Right atrium auricular region (tissue), 2 donors: ENCODE measurements at regions not wholly inside any gene's neighbourhood (a gene's known extent, or its start where the extent isn't known, plus 50 kb on each side); places are given as distances from the start of the nearest gene placed in this dataset.
"Not testable (repeated sequence)": the region's sequence is repeated elsewhere in the genome, so short reads cannot be mapped to it uniquely, and the experiment has no call there.

Source experiments
- DNase-seq: peaks from one replicate; pipeline ENCODE4 v3.0.0-alpha.2; 2019; ENCODE audit warnings: low spot score
- H3K27ac ChIP-seq, 2 donors: fragments of 200-600 bp; sonication (generic); 1 replicate in 1 of 2; 2 replicates in 1 of 2; pipeline ENCODE4 v1.5.1; 2016 to 2019
- H3K27me3 ChIP-seq, 2 donors: fragments of 200-600 bp; sonication (generic); one replicate each; pipeline versions ENCODE4 v1.5.1 to v1.6.0; 2017 to 2019
- H3K36me3 ChIP-seq: fragments of 200-600 bp; sonication (generic); one replicate; pipeline ENCODE4 v1.5.1; 2016
- H3K4me1 ChIP-seq, 2 donors: fragments of 200-600 bp; sonication (generic); one replicate each; pipeline versions ENCODE4 v1.5.1 to v1.6.0; 2017 to 2019
- H3K4me3 ChIP-seq, 2 donors: fragments of 200-600 bp; sonication (generic); 1 replicate in 1 of 2; 2 replicates in 1 of 2; pipeline ENCODE4 v1.5.1; 2017 to 2019; ENCODE audit warnings: mild to moderate bottlenecking in 1 of 2, moderate library complexity in 1 of 2
- H3K9me3 ChIP-seq, 2 donors: fragments of 200-600 bp; sonication (generic); one replicate each; pipeline ENCODE4 v1.5.1; 2019
- TF ChIP-seq, protein P1 (sequence below), 2 donors: fragments of 200-600 bp; sonication (generic); IDR thresholded peaks; one replicate each; pipeline ENCODE4 v1.5.1; 2019; ENCODE audit warnings: antibody characterized with exemption in 2 of 2

DNA sequence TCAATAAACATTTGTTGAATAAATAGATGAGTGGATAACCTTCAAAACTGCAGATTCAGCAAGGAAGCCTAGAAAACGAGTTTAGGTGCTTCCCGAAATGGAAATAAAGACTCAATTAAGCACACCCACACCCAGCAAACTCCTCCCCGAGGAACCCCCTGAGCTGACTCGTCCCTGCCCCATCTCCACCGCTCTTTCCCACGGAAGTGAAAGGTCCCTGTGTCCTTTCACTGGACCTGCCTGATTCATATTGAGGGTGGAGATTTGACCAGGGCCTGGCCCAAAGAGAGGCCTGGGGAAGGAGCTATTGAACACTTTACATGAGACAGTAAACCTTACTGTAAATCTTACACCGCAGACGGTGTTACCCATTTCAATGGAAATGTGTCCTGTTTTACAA, 129.1 kb downstream of the CPZ start:
- H3K36me3 ChIP-seq: no peaks in the 10 kb centered on the region
- DNase-seq: no peak
- H3K27me3 ChIP-seq: no peaks in the 10 kb centered on the region
- H3K27ac ChIP-seq: no peak overlapping the region
- no peaks in the 10 kb centered on the region for H3K4me1 ChIP-seq
- H3K4me3 ChIP-seq: no peak overlapping the region
- TF ChIP-seq, protein P1, sequence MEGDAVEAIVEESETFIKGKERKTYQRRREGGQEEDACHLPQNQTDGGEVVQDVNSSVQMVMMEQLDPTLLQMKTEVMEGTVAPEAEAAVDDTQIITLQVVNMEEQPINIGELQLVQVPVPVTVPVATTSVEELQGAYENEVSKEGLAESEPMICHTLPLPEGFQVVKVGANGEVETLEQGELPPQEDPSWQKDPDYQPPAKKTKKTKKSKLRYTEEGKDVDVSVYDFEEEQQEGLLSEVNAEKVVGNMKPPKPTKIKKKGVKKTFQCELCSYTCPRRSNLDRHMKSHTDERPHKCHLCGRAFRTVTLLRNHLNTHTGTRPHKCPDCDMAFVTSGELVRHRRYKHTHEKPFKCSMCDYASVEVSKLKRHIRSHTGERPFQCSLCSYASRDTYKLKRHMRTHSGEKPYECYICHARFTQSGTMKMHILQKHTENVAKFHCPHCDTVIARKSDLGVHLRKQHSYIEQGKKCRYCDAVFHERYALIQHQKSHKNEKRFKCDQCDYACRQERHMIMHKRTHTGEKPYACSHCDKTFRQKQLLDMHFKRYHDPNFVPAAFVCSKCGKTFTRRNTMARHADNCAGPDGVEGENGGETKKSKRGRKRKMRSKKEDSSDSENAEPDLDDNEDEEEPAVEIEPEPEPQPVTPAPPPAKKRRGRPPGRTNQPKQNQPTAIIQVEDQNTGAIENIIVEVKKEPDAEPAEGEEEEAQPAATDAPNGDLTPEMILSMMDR (IDR thresholded peaks at IDR 0.05): no peak
- H3K9me3 ChIP-seq: peaks cover 0 to 8% of the 10 kb centered on the region in 2 donors

DNA sequence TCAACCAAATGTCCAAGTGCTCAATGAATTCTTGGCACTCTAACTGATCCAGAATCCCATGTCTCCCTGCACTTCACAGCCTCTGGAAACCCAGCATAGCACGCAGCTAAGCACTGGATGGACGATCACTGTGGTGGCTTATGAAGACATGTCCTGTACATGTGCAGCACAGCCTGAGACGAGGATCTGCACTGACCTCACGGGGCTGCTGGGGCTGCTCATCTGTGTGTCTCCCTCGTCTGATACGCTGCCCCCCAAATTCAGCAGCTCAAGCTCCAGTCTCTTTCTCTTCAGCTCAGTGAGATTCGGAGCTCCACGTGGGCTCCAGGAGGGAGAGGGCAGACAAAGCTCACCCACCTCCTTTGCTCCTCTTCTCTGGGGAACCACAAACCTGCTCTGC, 126.9 kb downstream of the CPZ start:
- Histone ChIP-seq H3K36me3 (no peaks in the 10 kb centered on the region), H3K4me1 (no peaks in the 10 kb centered on the region), H3K27ac (no peak overlapping the region), H3K9me3 (peaks cover 4 to 24% of the 10 kb centered on the region in 2 donors), H3K4me3 (no peak overlapping the region), H3K27me3 (no peaks in the 10 kb centered on the region)
- TF ChIP-seq, protein P1 (IDR thresholded peaks at IDR 0.05): no peak
- no peak for DNase-seq

- H3K27me3 ChIP-seq, H3K4me1 ChIP-seq, H3K36me3 ChIP-seq, DNase-seq, H3K4me3 ChIP-seq, H3K27ac ChIP-seq: not testable (repeated sequence)
- H3K9me3 ChIP-seq: peaks cover 5 to 44% of the 10 kb centered on the region in 2 donors
These were observed 124.9 kb downstream of the CPZ start for GRCh38 chr4:8717470-8717869.

GRCh38 chr4:8710946-8711345, 118.4 kb downstream of the CPZ start:
- Histone ChIP-seq H3K9me3 (peaks cover 5 to 41% of the 10 kb centered on the region in 2 donors), H3K36me3 (no peaks in the 10 kb centered on the region), H3K27ac (no peak overlapping the region), H3K4me3 (no peak overlapping the region), H3K27me3 (no peaks in the 10 kb centered on the region), H3K4me1 (no peaks in the 10 kb centered on the region)
- DNase-seq: no peak
- TF ChIP-seq, protein P1 (IDR thresholded peaks at IDR 0.05): no peak

GRCh38 chr4:8710416-8710815, 117.9 kb downstream of the CPZ start:
- peaks cover 5 to 36% of the 10 kb centered on the region in 2 donors for H3K9me3 ChIP-seq
- H3K4me3 ChIP-seq: no peak overlapping the region
- H3K36me3 ChIP-seq: no peaks in the 10 kb centered on the region
- H3K27ac ChIP-seq: no peak overlapping the region
- DNase-seq: no peak
- TF ChIP-seq, protein P1 (IDR thresholded peaks at IDR 0.05): no peak
- H3K4me1 ChIP-seq: no peaks in the 10 kb centered on the region
- H3K27me3 ChIP-seq: no peaks in the 10 kb centered on the region

GRCh38 chr4:8709729-8710360, 117.3 kb downstream of the CPZ start:
- TF ChIP-seq, protein P1 (IDR thresholded peaks at IDR 0.05): no peak
- no peaks in the 10 kb centered on the region for H3K27me3 ChIP-seq

More at GRCh38 chr4:8709729-8710360, 117.3 kb downstream of the CPZ start:
- H3K27ac ChIP-seq: no peak overlapping the region
- H3K4me1 ChIP-seq: no peaks in the 10 kb centered on the region
- peaks cover 5 to 30% of the 10 kb centered on the region in 2 donors for H3K9me3 ChIP-seq
- H3K4me3 ChIP-seq: no peak overlapping the region
- H3K36me3 ChIP-seq: no peaks in the 10 kb centered on the region
- DNase-seq: no peak
